OCI-LY3 (cell line): ENCODE measurements at regions not wholly inside any gene's neighbourhood (a gene's known extent, or its start where the extent isn't known, plus 50 kb on each side); places are given as distances from the start of the nearest gene placed in this dataset.

Experiments used
- H2AFZ ChIP-seq: fragments of 200-600, 300-600 bp; shearing (Covaris generic); 2 replicates; pipeline ENCODE4 v1.6.0; 2014; ENCODE audit warnings: antibody characterized with exemption, low read depth, low read length
- H3K27ac ChIP-seq: fragments of 200-600, 300-600 bp; sonication (generic); 2 replicates; pipeline ENCODE4 v1.5.1; 2014; ENCODE audit warnings: mild to moderate bottlenecking, low read length, moderate library complexity, mixed read lengths
- H3K27me3 ChIP-seq: fragments of 200-600, 300-600 bp; sonication (generic); 2 replicates; pipeline ENCODE4 v1.6.1; 2014; ENCODE audit warnings: low read depth, low read length, mixed read lengths
- H3K36me3 ChIP-seq: fragments of 200-600, 300-600 bp; sonication (generic); replicated peaks from 2 replicates; pipeline ENCODE3; 2014; ENCODE audit warnings: low read depth, low read length, mixed read lengths
- H3K4me1 ChIP-seq: fragments of 300-600, 200-600 bp; sonication (generic); 2 replicates; pipeline ENCODE4 v1.6.1; 2014; ENCODE audit warnings: low read length, mixed read lengths
- H3K4me2 ChIP-seq: fragments of 200-600, 300-600 bp; sonication (generic); 2 replicates; pipeline ENCODE4 v1.6.1; 2014; ENCODE audit warnings: low read length, mixed read lengths
- H3K4me3 ChIP-seq: fragments of 300-600, 200-600 bp; sonication (generic); 2 replicates; pipeline ENCODE4 v1.5.1; 2014; ENCODE audit warnings: antibody characterized with exemption, mild to moderate bottlenecking, low read length, moderate library complexity
- H3K79me2 ChIP-seq: fragments of 300-600, 200-600 bp; shearing (Covaris generic); 2 replicates; pipeline ENCODE4 v1.6.1; 2014; ENCODE audit warnings: mild to moderate bottlenecking, low read length, mixed read lengths
- H3K9ac ChIP-seq: fragments of 300-600, 200-600 bp; shearing (Covaris generic); 2 replicates; pipeline ENCODE4 v1.6.0; 2014; ENCODE audit warnings: mild to moderate bottlenecking, low read length, moderate library complexity
- H3K9me3 ChIP-seq: fragments of 200-600, 300-600 bp; shearing (Covaris generic); 2 replicates; pipeline ENCODE4 v1.6.1; 2014; ENCODE audit warnings: low read length, mixed read lengths; ENCODE audit not compliant: insufficient read depth
- H4K20me1 ChIP-seq: fragments of 200-600, 300-600 bp; sonication (generic); 2 replicates; pipeline ENCODE4 v1.6.1; 2016; ENCODE audit warnings: low read length, mixed read lengths; ENCODE audit not compliant: insufficient read depth
- EZH2phosphoT487 ChIP-seq: fragments of 200-600 bp; shearing (Covaris generic); IDR thresholded peaks from 2 replicates; pipeline ENCODE4 v1.6.1; 2018; ENCODE audit warnings: antibody characterized with exemption, mixed run types, low read depth
- TF ChIP-seq, protein P1 (sequence below): fragments of 200-600, 300-600 bp; sonication (generic); IDR thresholded peaks from 2 replicates; pipeline ENCODE4 v1.5.1; 2014; ENCODE audit warnings: antibody characterized with exemption, low read length, low read depth

DNA sequence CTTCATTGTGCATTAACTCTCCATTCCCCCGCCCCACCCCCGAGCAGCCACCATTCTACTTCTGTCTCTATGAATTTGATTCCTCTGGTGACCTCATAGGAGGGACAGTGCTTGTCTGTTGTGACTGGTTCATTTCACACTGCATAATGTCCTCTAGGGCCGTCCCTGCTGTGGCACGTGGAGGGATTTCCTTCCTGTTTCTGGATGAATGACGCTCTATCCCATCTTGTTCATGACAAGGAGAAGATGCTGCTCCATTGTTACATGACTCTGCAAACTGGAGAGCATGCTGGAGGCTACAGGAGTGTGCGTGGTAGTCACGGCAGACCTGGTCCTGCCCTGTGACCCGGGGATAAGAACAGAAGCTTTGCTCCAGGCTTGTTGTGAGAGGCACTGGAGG is 61.3 kb downstream of the RTL6 start:
- no peaks in the 10 kb centered on the region for H3K79me2 ChIP-seq
- no peak for TF ChIP-seq EZH2phosphoT487
- TF ChIP-seq, protein P1, sequence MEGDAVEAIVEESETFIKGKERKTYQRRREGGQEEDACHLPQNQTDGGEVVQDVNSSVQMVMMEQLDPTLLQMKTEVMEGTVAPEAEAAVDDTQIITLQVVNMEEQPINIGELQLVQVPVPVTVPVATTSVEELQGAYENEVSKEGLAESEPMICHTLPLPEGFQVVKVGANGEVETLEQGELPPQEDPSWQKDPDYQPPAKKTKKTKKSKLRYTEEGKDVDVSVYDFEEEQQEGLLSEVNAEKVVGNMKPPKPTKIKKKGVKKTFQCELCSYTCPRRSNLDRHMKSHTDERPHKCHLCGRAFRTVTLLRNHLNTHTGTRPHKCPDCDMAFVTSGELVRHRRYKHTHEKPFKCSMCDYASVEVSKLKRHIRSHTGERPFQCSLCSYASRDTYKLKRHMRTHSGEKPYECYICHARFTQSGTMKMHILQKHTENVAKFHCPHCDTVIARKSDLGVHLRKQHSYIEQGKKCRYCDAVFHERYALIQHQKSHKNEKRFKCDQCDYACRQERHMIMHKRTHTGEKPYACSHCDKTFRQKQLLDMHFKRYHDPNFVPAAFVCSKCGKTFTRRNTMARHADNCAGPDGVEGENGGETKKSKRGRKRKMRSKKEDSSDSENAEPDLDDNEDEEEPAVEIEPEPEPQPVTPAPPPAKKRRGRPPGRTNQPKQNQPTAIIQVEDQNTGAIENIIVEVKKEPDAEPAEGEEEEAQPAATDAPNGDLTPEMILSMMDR, result no peak
- H3K9me3 ChIP-seq, result no peaks in the 10 kb centered on the region
- H2AFZ ChIP-seq, result no peak overlapping the region
- H3K4me1 ChIP-seq, result no peaks in the 10 kb centered on the region
- no peak overlapping the region for H3K4me2 ChIP-seq
- H3K27ac ChIP-seq, result no peak overlapping the region
- H3K36me3 ChIP-seq, result no peaks in the 10 kb centered on the region
- no peak overlapping the region for H3K4me3 ChIP-seq
- H3K27me3 ChIP-seq, result peaks cover 33% of the 10 kb centered on the region
- no peak overlapping the region for H3K9ac ChIP-seq
- H4K20me1 ChIP-seq, result no peaks in the 10 kb centered on the region

DNA sequence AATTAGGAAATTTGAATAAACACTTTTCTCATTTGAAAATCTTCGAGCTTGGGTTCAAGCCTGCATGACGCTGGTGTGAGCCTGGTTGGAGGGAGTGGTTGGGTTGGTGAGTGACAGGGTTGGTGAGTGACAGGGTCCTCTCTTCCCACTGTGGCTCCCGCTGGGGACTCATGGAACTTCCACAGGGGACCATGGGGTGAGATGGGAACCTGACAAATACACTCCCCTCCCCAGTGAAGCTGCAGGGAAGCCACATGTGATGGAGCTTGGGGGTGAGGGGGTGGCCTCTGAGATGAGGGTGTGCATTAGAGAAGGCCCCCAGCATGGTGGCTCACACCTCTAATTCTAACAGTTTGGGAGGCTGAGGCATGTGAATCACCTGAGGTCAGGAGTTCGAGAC is 66.8 kb downstream of the RTL6 start:
- Histone ChIP-seq H3K4me3 (no peak overlapping the region), H3K79me2 (no peaks in the 10 kb centered on the region), H3K4me1 (no peaks in the 10 kb centered on the region), H3K27ac (no peak overlapping the region), H2AFZ (no peak overlapping the region), H3K9me3 (no peaks in the 10 kb centered on the region), H3K36me3 (no peaks in the 10 kb centered on the region), H3K27me3 (peaks cover 65% of the 10 kb centered on the region), H3K9ac (no peak overlapping the region), H4K20me1 (no peaks in the 10 kb centered on the region), H3K4me2 (no peak overlapping the region)
- TF ChIP-seq EZH2phosphoT487, result no peak
- TF ChIP-seq, protein P1, result no peak

DNA sequence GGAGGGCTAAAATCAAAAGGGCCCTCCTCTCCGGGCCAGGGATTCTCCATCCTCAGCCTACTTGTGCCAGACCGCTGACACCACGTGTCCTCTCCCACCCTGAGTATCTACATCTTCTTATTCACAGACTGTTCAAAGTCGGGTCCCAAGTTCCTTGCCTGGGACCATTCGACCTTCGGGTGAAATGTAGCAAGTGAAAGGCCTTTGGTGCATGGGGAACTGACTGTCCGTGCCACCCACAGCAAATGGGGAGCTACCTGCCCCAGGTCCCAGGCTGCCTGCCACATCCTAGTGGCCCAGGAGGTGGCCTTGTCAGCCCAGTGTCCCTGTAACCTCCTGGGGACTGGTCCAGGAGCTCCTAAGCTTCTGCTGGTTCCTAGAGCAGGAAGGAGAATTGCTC is 67.3 kb downstream of the RTL6 start:
- no peaks in the 10 kb centered on the region for H3K79me2 ChIP-seq
- no peak overlapping the region for H3K4me2 ChIP-seq
- no peaks in the 10 kb centered on the region for H4K20me1 ChIP-seq
- H3K27me3 ChIP-seq, result peaks cover 65% of the 10 kb centered on the region
- no peak overlapping the region for H3K9ac ChIP-seq
- H2AFZ ChIP-seq, result no peak overlapping the region
- no peak overlapping the region for H3K27ac ChIP-seq
- no peak overlapping the region for H3K4me3 ChIP-seq
- no peaks in the 10 kb centered on the region for H3K4me1 ChIP-seq
- no peaks in the 10 kb centered on the region for H3K36me3 ChIP-seq
- no peak for TF ChIP-seq EZH2phosphoT487
- TF ChIP-seq, protein P1, result no peak
- no peaks in the 10 kb centered on the region for H3K9me3 ChIP-seq

DNA sequence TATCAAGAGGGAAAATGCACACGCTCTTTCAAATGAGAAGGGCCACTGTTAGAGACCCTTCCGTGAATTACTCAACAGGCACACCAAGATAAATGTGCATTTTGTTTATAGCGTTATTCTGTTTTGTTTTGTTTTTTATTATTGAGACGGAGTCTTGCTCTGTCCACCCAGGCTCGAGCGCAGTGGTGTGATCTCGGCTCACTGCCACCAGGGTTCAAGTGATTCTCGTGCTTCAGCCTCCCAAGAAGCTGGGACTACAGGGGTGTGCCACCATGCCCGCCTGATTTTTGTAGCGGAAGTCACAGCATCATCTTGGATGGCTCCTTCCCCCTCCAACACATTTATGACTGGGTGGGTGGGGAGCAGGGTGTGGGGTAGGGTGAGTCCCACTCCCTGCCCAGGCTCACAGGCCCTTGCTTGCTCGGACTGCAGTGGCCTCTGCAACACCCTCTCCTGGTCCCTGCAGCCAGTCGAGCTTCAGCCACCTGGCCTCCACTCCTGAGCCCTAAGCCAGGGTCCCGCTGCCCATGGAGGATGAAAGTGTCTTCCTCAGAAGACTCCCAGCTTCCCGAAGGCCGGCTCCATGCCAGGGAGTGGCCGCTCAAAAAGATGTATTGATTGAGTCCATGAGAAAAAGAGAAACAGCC is 68.0 kb downstream of the RTL6 start:
- Histone ChIP-seq H3K36me3 (no peaks in the 10 kb centered on the region), H2AFZ (no peak overlapping the region), H3K4me1 (no peaks in the 10 kb centered on the region), H3K9me3 (no peaks in the 10 kb centered on the region), H3K27ac (no peak overlapping the region), H3K79me2 (no peaks in the 10 kb centered on the region), H3K4me2 (no peak overlapping the region), H4K20me1 (no peaks in the 10 kb centered on the region), H3K4me3 (no peak overlapping the region), H3K9ac (no peak overlapping the region), H3K27me3 (peaks cover 59% of the 10 kb centered on the region)
- TF ChIP-seq, protein P1, result no peak
- TF ChIP-seq EZH2phosphoT487, result no peak
